ENCODE measurements at regions not wholly inside any gene's neighbourhood (a gene's known extent, or its start where the extent isn't known, plus 50 kb on each side); places are given as distances from the start of the nearest gene placed in this dataset.

DNA sequence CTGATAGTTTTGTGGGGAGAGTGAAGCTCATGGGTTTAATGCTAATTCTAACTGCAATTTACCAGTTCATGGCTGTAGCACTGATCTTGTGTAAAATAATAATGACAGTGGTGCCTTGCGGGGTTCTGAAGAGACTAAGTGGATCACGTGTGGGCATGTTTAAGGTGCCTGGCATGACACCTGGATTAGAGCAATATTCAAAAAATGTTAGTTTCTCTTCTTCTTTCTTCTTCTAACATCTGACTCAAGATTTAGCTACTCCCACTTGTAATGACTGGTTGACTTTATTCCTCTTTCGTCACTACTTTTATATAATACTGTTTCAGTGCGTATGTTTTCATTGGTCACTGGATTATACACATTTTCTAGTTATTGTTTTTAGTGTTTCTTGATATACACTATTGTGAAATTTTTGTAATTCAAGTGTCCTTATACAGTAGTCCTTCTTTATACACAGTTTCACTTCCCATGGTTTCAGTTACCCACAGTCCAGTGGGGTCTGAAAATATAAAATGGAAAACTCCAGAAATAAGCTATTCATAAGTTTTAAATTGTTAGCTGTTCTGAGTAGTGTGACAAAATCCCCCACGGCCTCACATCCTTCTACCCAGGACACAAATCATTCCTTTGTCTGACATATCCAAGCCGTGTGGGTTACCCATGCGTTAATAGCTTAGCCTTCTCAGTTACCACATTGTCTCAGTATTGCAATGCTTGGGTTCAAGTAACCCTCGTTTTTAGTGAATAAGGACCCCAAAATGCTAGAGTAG, 662.2 kb upstream of the CNTNAP5 start:
- TF ChIP-seq CTCF (IDR thresholded peaks at IDR 0.05; ENCODE audit: low read depth, low read length), result no peak
- TF ChIP-seq POLR2A (IDR thresholded peaks at IDR 0.05; ENCODE audit: extremely low read depth, insufficient read length), result no peak
- TF ChIP-seq, protein P1, sequence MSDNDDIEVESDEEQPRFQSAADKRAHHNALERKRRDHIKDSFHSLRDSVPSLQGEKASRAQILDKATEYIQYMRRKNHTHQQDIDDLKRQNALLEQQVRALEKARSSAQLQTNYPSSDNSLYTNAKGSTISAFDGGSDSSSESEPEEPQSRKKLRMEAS (IDR thresholded peaks at IDR 0.05; ENCODE audit: low read depth, low read length), result no peak
- TF ChIP-seq MYC (IDR thresholded peaks at IDR 0.05; ENCODE audit: low read depth, low read length), result no peak

Data from NB4 (cell line).